H1 (cell line): ENCODE measurements at regions not wholly inside any gene's neighbourhood (a gene's known extent, or its start where the extent isn't known, plus 50 kb on each side); places are given as distances from the start of the nearest gene placed in this dataset.

Experiments used
- CTCF ChIA-PET: fragments of 300-600 bp; sonication (Branson Sonifier 250); formaldehyde crosslinking; loops from one replicate; lab custom pipeline; 2021; ENCODE audit not compliant: partially characterized antibody; lab: Charles Lee
- POLR2A ChIA-PET: fragments of 300-600 bp; sonication (Branson Sonifier 250); formaldehyde crosslinking; loops from one replicate; lab custom pipeline; 2021; ENCODE audit warnings: inconsistent platforms; ENCODE audit not compliant: partially characterized antibody; lab: Charles Lee
- DNase-seq, 2 experiments: peaks; one replicate each; pipeline versions ENCODE4 v3.0.0 to v3.0.0-alpha.2; 2010 to 2022; ENCODE audit warnings: low spot score in 2 of 2, low read depth in 1 of 2, mixed read lengths in 1 of 2
- FAIRE-seq: peaks from 2 replicates; lab custom pipeline; 2011; peaks lifted over from hg19 to GRCh38; lab: Jason Lieb, UNC
- H2AFZ ChIP-seq: 2 replicates; pipeline ENCODE4 v1.8.1; 2012; ENCODE audit warnings: low read length, inconsistent platforms
- H2AK5ac ChIP-seq: 2 replicates; pipeline ENCODE4 v1.6.1; 2013; ENCODE audit warnings: low read depth, low read length
- H2BK120ac ChIP-seq: replicated peaks from 2 replicates; pipeline ENCODE3; 2013; ENCODE audit warnings: low read depth, low read length, inconsistent platforms
- H2BK12ac ChIP-seq: 2 replicates; pipeline ENCODE4 v1.6.1; 2013; ENCODE audit warnings: low read depth, low read length
- H2BK15ac ChIP-seq: 2 replicates; pipeline ENCODE4 v1.6.1; 2013; ENCODE audit warnings: low read length
- H2BK20ac ChIP-seq: 2 replicates; pipeline ENCODE4 v1.6.1; 2013; ENCODE audit warnings: low read length
- H2BK5ac ChIP-seq: 2 replicates; pipeline ENCODE4 v1.6.1; 2013; ENCODE audit warnings: low read depth, low read length
- H3K14ac ChIP-seq: 2 replicates; pipeline ENCODE4 v1.6.1; 2013; ENCODE audit warnings: inconsistent platforms; ENCODE audit not compliant: insufficient read length
- H3K18ac ChIP-seq: 2 replicates; pipeline ENCODE4 v1.6.1; 2013; ENCODE audit warnings: low read length; ENCODE audit errors: extremely low read depth
- H3K23ac ChIP-seq: 2 replicates; pipeline ENCODE4 v1.6.1; 2013; ENCODE audit warnings: inconsistent platforms; ENCODE audit not compliant: insufficient read length
- H3K23me2 ChIP-seq: 2 replicates; pipeline ENCODE4 v1.6.1; 2013; ENCODE audit warnings: low read depth, low read length
- H3K27ac ChIP-seq: 2 replicates; pipeline ENCODE4 v1.6.1; 2011; ENCODE audit warnings: low read depth, low read length, inconsistent platforms
- H3K27me3 ChIP-seq, 4 experiments: replicated peaks in 1 of 4; 1 replicate in 1 of 4; 2 replicates in 3 of 4; pipeline versions ENCODE4 v1.6.1 to v1.8.1; 2011 to 2013; ENCODE audit warnings: low read length in 3 of 4, mild to moderate bottlenecking in 3 of 4, inconsistent platforms in 2 of 4, mixed read lengths in 2 of 4, moderate library complexity in 1 of 4; ENCODE audit not compliant: control insufficient read depth in 3 of 4, insufficient read depth in 3 of 4; ENCODE audit errors: extremely low read depth in 1 of 4
- H3K36me3 ChIP-seq, 4 experiments: 2 replicates each; pipeline versions ENCODE4 v1.6.1 to v1.8.1; 2011 to 2013; ENCODE audit warnings: mild to moderate bottlenecking in 4 of 4, low read length in 3 of 4, moderate library complexity in 2 of 4, control low read depth in 1 of 4, inconsistent platforms in 1 of 4; ENCODE audit not compliant: insufficient read depth in 4 of 4, control insufficient read depth in 2 of 4
- H3K4ac ChIP-seq: replicated peaks from 2 replicates; pipeline ENCODE3; 2013; ENCODE audit warnings: low read length, low read depth, mixed read lengths, inconsistent platforms; ENCODE audit not compliant: insufficient read length
- H3K4me1 ChIP-seq, 4 experiments: replicated peaks in 1 of 4; 1 replicate in 1 of 4; 2 replicates in 3 of 4; pipeline versions ENCODE4 v1.6.1 to v1.8.1; 2011 to 2013; ENCODE audit warnings: low read length in 3 of 4, inconsistent platforms in 2 of 4, mixed read lengths in 1 of 4; ENCODE audit not compliant: insufficient read depth in 4 of 4, control insufficient read depth in 3 of 4
- H3K4me2 ChIP-seq, 2 experiments: 2 replicates each; pipeline versions ENCODE4 v1.6.1 to v1.8.1; 2011 to 2013; ENCODE audit warnings: low read depth in 2 of 2, low read length in 2 of 2, control low read depth in 1 of 2, inconsistent platforms in 1 of 2, mild to moderate bottlenecking in 1 of 2; ENCODE audit not compliant: insufficient read depth in 1 of 2
- H3K4me3 ChIP-seq, 4 experiments: fragments of 200-600, 300-600 bp in 1 of 4; sonication (generic), shearing (Covaris generic), sonication (Bioruptor Twin) in 1 of 4; 2 replicates each; pipeline versions ENCODE4 v1.5.1 to v1.8.1; 2011 to 2016; ENCODE audit warnings: low read length in 4 of 4, low read depth in 3 of 4, control low read depth in 2 of 4, inconsistent platforms in 2 of 4, mild to moderate bottlenecking in 2 of 4, mixed read lengths in 1 of 4, moderate library complexity in 1 of 4; ENCODE audit not compliant: insufficient read depth in 2 of 4; ENCODE audit errors: extremely low read depth in 1 of 4
- H3K56ac ChIP-seq: replicated peaks from 2 replicates; pipeline ENCODE3; 2013; ENCODE audit warnings: low read depth, mild to moderate bottlenecking, mixed read lengths, low read length, inconsistent platforms; ENCODE audit not compliant: insufficient read length
- H3K79me1 ChIP-seq: 2 replicates; pipeline ENCODE4 v1.6.1; 2013; ENCODE audit warnings: low read depth, low read length, control low read depth
- H3K79me2 ChIP-seq, 2 experiments: 2 replicates each; pipeline versions ENCODE4 v1.6.1 to v1.8.1; 2012 to 2013; ENCODE audit warnings: low read length in 2 of 2, mild to moderate bottlenecking in 2 of 2, inconsistent platforms in 1 of 2; ENCODE audit not compliant: insufficient read depth in 2 of 2, control insufficient read depth in 1 of 2
- H3K9ac ChIP-seq, 4 experiments: replicated peaks in 1 of 4; 1 replicate in 1 of 4; 2 replicates in 3 of 4; pipeline versions ENCODE4 v1.6.1 to v1.8.1; 2011 to 2013; ENCODE audit warnings: low read depth in 3 of 4, low read length in 3 of 4, control low read depth in 2 of 4, mild to moderate bottlenecking in 2 of 4, moderate library complexity in 2 of 4, inconsistent platforms in 1 of 4; ENCODE audit errors: extremely low read depth in 1 of 4
- H3K9me3 ChIP-seq, 2 experiments: 2 replicates each; pipeline versions ENCODE4 v1.6.1 to v1.8.1; 2012 to 2013; ENCODE audit warnings: mild to moderate bottlenecking in 2 of 2, moderate library complexity in 2 of 2, control low read depth in 1 of 2, inconsistent platforms in 1 of 2, low read depth in 1 of 2, low read length in 1 of 2, mixed read lengths in 1 of 2; ENCODE audit not compliant: insufficient read depth in 2 of 2
- H4K20me1 ChIP-seq, 2 experiments: replicated peaks in 1 of 2; 2 replicates each; pipeline versions ENCODE3 to v1.8.1; 2011 to 2013; ENCODE audit warnings: inconsistent platforms in 2 of 2, low read length in 2 of 2, mild to moderate bottlenecking in 1 of 2; ENCODE audit not compliant: insufficient read depth in 2 of 2, control insufficient read depth in 1 of 2
- H4K5ac ChIP-seq: 2 replicates; pipeline ENCODE4 v1.6.1; 2013; ENCODE audit warnings: low read length, low read depth, mixed read lengths, inconsistent platforms; ENCODE audit not compliant: insufficient read length
- H4K8ac ChIP-seq: 2 replicates; pipeline ENCODE4 v1.8.0; 2013; ENCODE audit warnings: mild to moderate bottlenecking, moderate library complexity, low read length, inconsistent platforms; ENCODE audit not compliant: insufficient read depth; ENCODE audit errors: extremely low read depth
- H4K91ac ChIP-seq: replicated peaks from 2 replicates; pipeline ENCODE3; 2013; ENCODE audit warnings: low read length, mixed read lengths, inconsistent platforms; ENCODE audit not compliant: insufficient read length
- ATF2 ChIP-seq: IDR thresholded peaks from 2 replicates; pipeline ENCODE4 v1.6.1; 2012; ENCODE audit warnings: low read length, inconsistent platforms
- CEBPB ChIP-seq: IDR thresholded peaks from 2 replicates; pipeline ENCODE4 v1.6.1; 2012; ENCODE audit warnings: low read depth, low read length
- CHD2 ChIP-seq: IDR thresholded peaks from 2 replicates; pipeline ENCODE4 v1.6.1; 2012; ENCODE audit warnings: low read length, improper control_type of control experiment
- CTBP2 ChIP-seq: IDR thresholded peaks from 2 replicates; pipeline ENCODE4 v1.7.0; 2011; ENCODE audit warnings: borderline replicate concordance, mild to moderate bottlenecking, moderate library complexity, mixed read lengths, low read length; ENCODE audit not compliant: insufficient read depth, insufficient read length
- JUN ChIP-seq: IDR thresholded peaks from 2 replicates; pipeline ENCODE4 v1.6.1; 2011; ENCODE audit warnings: low read depth, mild to moderate bottlenecking, improper control_type of control experiment, low read length
- KDM1A ChIP-seq: fragments of 200-600, 300-600 bp; sonication (generic); IDR thresholded peaks from 2 replicates; pipeline ENCODE4 v1.7.1; 2016; ENCODE audit warnings: mild to moderate bottlenecking, low read length, borderline replicate concordance
- KDM4A ChIP-seq: IDR thresholded peaks from one replicate; pipeline ENCODE4 v1.7.1; 2012; ENCODE audit warnings: low read depth, mild to moderate bottlenecking, moderate library complexity, low read length, inconsistent platforms; ENCODE audit not compliant: severe bottlenecking
- RAD21 ChIP-seq, 2 experiments: IDR thresholded peaks in 1 of 2; conservative IDR thresholded peaks in 1 of 2; 2 replicates each; pipeline ENCODE4 v1.6.1; 2011; ENCODE audit warnings: low read depth in 2 of 2, low read length in 2 of 2, improper control_type of control experiment in 1 of 2, inconsistent platforms in 1 of 2, mild to moderate bottlenecking in 1 of 2, moderate library complexity in 1 of 2
- SIN3A ChIP-seq, 2 experiments: IDR thresholded peaks in 1 of 2; conservative IDR thresholded peaks in 1 of 2; 2 replicates each; pipeline ENCODE4 v1.6.1; 2011 to 2012; ENCODE audit warnings: low read length in 2 of 2, improper control_type of control experiment in 1 of 2, low read depth in 1 of 2, mild to moderate bottlenecking in 1 of 2
- SIRT6 ChIP-seq: IDR thresholded peaks from one replicate; pipeline ENCODE4 v1.7.1; 2012; ENCODE audit warnings: low read length, inconsistent platforms
- SP2 ChIP-seq: IDR thresholded peaks from 2 replicates; pipeline ENCODE4 v1.6.1; 2012; ENCODE audit warnings: mild to moderate bottlenecking, low read length, inconsistent platforms
- SP4 ChIP-seq: IDR thresholded peaks from 2 replicates; pipeline ENCODE4 v1.6.1; 2012; ENCODE audit warnings: low read length, inconsistent platforms
- TAF1 ChIP-seq: IDR thresholded peaks from 2 replicates; pipeline ENCODE4 v1.6.1; 2011; ENCODE audit warnings: mild to moderate bottlenecking, low read depth, low read length
- ZNF274 ChIP-seq: IDR thresholded peaks from 2 replicates; pipeline ENCODE4 v1.7.0; 2012; ENCODE audit warnings: low read length, borderline replicate concordance; ENCODE audit errors: extremely low read depth

GRCh38 chr1:181163662-181164061, 75.2 kb downstream of the IER5 start:
- no peaks in the 10 kb centered on the region for H3K9me3 ChIP-seq
- FAIRE-seq (no peak), DNase-seq (no peak)
- no peak overlapping the region for H3K9ac ChIP-seq
- H3K14ac ChIP-seq, result no peak overlapping the region
- H3K18ac ChIP-seq, result no peak overlapping the region
- no peaks in the 10 kb centered on the region for H3K4me1 ChIP-seq
- no peak overlapping the region for H3K4me3 ChIP-seq
- H4K8ac ChIP-seq, result no peak overlapping the region
- no peak overlapping the region for H2BK5ac ChIP-seq
- H3K79me1 ChIP-seq, result no peaks in the 10 kb centered on the region
- H3K79me2 ChIP-seq, result no peaks in the 10 kb centered on the region
- no peak overlapping the region for H3K4ac ChIP-seq
- H2AFZ ChIP-seq, result no peak overlapping the region
- no peak overlapping the region for H2BK120ac ChIP-seq
- H2BK20ac ChIP-seq, result no peak overlapping the region
- H3K56ac ChIP-seq, result no peak overlapping the region
- H2AK5ac ChIP-seq, result no peak overlapping the region
- H3K23ac ChIP-seq, result no peak overlapping the region
- no peaks in the 10 kb centered on the region for H3K23me2 ChIP-seq
- H3K27ac ChIP-seq, result no peak overlapping the region
- H4K91ac ChIP-seq, result no peak overlapping the region
- H4K20me1 ChIP-seq, result no peaks in the 10 kb centered on the region
- no peak overlapping the region for H2BK15ac ChIP-seq
- POLR2A ChIA-PET, result interaction anchor here (0.6 kb wide), 1 partner anchor 555 kb away, joined by 3 read pairs; no protein-coding TSS in a partner anchor
- CTCF ChIA-PET, result interaction anchor here (0.6 to 9.1 kb wide), 13 partner anchors 10 to 662 kb away, joined by 3 to 78 read pairs (median 3); partner anchors contain the start of gene ACBD6
- no peak overlapping the region for H2BK12ac ChIP-seq
- H4K5ac ChIP-seq, result no peak overlapping the region
- H3K4me2 ChIP-seq, result no peak overlapping the region
- H3K36me3 ChIP-seq, result no peaks in the 10 kb centered on the region
- H3K27me3 ChIP-seq, result peaks cover 0 to 2% (median 0%) of the 10 kb centered on the region in 4 experiments; a peak in 1 of 7 replicates
- TF ChIP-seq RAD21 (IDR thresholded peaks at IDR 0.05 in 1 of 2, conservative IDR thresholded peaks at IDR 0.05 in 1 of 2; ENCODE audit: low read depth in 2 of 2, low read length in 2 of 2) (no peak), ATF2 (no peak), CEBPB (no peak), CHD2 (no peak), CTBP2 (no peak), KDM4A (no peak), SIRT6 (no peak), SP4 (no peak), SIN3A (conservative IDR thresholded peaks at IDR 0.05 in 1 of 2, IDR thresholded peaks at IDR 0.05 in 1 of 2; ENCODE audit: low read depth in 1 of 2, low read length in 2 of 2) (no peak), SP2 (no peak), KDM1A (no peak), TAF1 (no peak), ZNF274 (no peak), JUN (no peak)
